GM19099 (cell line): ENCODE measurements at regions not wholly inside any gene's neighbourhood (a gene's known extent, or its start where the extent isn't known, plus 50 kb on each side); places are given as distances from the start of the nearest gene placed in this dataset.

Experiments used
- POLR2A ChIP-seq: IDR thresholded peaks from 3 replicates; pipeline ENCODE4 v1.6.1; 2011; ENCODE audit warnings: low read depth; ENCODE audit not compliant: insufficient read length; ENCODE audit errors: extremely low read depth

DNA sequence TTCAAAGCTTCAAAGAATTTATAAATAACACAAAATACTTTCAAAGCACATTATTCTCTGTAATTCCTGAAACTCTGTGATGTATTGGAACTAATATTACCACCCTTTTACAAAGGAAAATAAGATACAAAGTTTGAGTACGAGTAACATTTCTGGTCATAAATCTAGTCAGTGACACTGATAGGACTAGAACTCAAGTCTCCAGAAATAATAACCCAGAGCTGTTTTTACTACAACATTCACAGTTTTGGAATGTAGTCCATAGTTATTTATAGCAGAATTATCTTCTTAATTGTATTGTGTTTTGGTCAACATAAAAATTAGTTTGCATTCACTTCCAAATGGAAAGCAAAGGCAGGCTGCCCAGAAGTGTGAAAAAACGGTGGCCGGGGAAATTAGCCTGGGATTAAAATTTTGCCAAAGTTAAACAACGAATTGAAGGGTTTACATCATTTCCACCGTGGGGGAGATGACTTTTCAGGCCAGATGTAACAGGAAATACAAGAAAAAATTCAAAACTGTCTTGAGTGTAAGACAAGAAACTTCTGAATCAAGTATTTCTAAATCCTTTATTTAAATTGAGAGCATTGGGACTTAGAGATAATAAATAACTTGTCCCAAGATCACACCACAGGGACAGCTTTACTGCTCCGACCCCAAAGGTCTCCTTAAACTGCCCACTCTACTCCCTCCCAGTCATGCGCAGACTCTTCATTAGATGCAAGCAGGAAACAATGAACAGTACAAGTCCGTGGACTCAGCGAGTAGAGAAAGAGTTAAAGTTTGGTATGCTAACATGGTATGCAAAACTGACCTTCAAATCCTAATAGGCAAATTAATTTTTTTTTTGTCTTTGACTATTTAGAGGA, 74.3 kb upstream of the VGLL4 start:
- TF ChIP-seq POLR2A: no peak

DNA sequence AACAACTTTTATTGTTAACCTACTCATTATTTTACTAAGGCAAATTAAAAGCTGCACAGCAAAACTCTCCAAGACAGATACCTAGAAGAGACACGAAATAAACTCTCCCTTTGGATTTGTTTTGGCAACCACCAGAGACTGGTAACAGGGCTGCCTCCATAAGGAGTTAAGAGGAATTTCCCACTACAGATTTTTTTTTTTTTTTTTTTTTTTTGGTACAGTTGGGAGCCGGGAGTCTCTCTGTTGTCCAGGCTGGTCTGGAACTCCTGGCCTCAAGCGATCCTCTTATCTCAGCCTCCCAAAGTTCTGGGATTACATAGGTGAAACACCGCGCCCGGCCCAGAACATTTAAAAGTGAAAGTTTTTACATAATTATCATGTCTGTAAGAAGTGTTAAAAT, 73.6 kb upstream of the VGLL4 start:
- TF ChIP-seq POLR2A: no peak

DNA sequence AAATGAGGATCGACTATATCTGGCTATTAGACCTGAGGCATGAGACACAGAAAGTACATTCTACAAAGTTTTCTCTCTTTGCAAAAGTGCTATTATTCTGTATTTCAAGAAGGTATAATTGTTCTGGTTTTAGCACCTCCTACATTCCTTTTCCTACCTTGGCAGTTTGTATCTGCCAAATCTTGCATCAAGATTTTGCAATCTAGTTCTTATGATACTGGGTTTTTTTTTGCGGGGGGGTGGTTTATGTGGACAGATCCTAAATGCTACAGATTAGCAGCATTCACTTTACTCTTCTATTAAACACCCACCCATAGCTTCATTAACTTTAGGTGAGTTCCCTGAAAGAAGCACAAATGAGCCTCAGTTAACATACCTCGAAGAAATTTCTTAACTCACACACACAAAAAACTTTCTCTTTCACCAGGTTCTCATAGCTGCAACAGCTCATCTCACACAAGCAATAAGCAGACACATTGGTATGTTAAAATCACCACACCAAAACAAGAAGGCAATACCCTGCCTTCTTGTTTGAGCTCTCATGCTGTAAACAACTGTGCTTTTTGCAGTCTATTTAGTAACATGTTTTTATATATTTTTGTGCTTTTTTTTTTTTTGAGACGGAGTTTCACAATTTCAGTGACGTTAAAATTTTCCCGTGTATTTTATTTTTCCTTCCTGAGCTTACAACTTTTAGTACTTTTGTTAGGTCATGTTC, 73.0 kb upstream of the VGLL4 start:
- no peak for TF ChIP-seq POLR2A

DNA sequence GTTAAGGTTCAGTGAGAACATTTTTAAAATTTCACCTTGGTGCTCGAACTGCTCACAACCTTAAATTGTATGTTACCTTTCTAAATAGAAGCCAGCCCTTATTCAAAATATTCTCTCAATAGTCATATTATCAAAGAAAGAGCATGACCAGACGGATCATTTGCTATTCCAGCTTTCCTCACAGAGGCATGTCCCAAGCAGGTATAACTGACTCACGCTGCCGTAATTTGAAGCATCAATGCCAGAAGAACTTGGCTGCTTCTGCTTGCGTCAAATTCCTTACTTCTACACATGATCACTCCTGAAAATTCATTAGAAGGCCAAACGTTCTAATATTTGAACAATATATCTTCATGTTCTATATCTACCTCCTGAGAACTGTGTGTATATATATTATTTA, 69.5 kb upstream of the VGLL4 start:
- TF ChIP-seq POLR2A: no peak

DNA sequence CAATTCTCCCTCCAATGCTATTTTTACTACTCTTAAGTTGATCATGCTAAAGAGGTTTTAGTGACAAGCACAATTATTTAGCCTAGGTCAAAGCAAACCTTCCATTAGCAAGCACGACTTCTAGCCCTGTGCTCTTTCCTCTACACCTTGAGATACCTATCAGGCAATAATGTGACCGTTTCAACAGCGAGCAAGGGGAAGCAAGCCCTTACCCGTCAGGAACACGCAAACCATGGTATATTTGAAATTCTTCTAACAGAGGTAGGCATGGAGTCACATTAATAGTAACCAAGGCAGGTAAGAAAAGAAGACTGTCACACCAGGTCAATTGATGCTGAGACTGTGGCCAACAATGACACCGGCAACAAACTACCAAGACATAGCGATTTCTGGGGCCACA, 68.9 kb upstream of the VGLL4 start:
- no peak for TF ChIP-seq POLR2A

DNA sequence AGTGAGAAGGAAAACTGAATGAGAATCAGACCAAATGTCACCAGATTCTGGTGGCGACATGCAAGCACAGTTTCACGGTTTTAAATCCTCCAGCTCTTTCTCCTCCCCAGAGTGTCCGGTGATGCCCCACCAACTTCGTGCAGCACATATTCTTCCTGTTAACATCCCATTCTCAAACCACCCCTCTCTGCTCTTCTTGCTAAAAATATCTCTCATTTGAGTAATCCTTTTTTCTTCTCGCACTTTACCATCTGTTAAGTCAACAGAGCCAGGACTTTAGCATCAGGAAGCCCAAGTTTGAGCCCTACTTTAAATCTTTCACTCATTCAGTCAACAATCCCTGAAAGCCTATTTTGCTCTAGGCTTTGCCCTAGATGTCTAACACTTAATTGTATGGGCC, 68.2 kb upstream of the VGLL4 start:
- TF ChIP-seq POLR2A: no peak

DNA sequence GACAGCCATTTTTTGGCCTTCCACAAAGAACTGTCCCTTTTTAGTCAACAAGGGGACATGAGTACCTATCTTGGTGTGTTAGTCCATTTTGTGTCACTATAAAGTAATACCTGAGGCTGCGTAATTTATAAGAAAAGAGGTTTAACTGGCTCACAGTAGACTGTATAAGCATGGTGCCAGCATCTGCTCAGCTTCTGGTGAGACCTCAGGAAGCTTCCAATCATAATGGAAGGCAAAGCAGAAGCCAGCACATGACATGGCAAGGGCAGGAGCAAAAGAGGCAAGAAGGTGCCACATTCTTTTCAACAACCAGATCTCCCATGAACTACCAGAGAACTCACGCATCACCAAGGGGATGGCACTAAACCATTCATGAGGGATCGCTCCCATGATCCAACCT, 66.1 kb upstream of the VGLL4 start:
- no peak for TF ChIP-seq POLR2A

DNA sequence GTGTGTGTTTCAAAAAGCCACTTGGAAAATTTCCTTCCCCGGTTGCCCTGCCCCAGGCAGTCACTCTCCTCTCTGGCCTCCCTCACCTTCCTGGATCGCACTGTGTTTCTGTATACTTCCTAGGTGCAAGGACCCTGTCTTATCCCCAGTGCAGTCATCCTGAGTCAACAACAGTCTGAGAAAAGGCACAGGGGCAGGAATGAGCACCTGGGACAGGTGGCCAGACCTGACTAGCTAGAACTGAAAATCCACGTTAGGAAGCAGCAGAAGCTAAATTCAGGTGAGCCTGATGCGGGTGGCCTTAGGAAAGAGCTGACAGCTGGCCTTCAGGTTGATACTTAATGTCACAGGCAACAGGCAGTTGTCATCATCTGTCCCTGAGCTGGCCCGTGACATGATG, 62.9 kb upstream of the VGLL4 start:
- no peak for TF ChIP-seq POLR2A

DNA sequence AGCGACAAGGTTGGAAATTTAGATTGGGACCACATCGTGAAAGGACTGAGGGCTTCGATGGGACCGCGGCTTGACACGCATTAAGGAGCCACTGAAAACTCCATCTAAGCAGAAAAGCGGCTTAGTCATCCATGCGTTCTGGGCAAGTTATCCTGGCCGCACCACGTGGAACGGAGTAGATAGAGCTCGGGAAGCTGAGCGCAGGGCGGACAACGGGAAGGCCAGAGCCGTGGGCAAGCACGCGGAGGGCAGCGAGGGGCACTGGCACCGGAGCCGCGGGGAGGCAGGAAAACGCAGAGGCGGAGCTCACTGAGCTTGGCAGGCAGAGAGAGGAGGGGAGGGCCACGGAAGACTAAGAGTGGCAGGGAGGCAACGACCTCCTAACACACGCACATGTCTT, 61.3 kb upstream of the VGLL4 start:
- TF ChIP-seq POLR2A: no peak

DNA sequence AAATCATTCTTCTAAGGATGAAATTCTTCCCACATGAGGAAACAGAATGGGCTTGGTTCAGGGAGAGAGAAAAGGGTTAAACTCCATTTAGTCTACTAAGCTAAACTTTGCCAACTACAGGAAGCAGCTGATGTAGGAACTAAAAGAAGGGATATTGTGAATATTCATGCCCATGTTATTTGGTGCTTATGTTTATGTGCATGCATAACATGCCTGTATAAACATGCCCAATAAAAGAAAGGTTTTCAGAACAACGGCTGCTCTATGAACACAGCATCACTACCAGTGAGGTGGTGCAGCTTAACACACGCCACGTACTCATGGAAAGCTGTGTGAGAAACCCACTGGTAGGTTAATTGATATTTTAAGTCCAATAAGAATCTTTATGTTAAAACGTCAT, 59.4 kb upstream of the VGLL4 start:
- no peak for TF ChIP-seq POLR2A

DNA sequence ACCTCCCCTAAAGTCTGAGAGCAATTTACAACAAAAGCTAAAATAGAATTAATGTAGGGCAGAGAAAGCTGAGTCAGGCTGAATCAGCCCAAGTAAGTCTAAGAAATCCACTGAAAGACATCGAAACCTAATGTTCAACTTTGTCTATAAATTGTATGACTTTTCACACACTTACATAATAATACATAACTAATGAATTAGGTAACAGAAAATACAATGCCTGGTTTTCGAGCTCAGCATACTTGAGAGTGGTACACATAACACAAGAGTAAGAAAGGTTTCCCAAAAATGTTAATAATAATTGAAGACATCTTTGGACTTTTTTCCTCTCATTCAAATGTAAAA, 55.3 kb upstream of the VGLL4 start:
- no peak for TF ChIP-seq POLR2A

DNA sequence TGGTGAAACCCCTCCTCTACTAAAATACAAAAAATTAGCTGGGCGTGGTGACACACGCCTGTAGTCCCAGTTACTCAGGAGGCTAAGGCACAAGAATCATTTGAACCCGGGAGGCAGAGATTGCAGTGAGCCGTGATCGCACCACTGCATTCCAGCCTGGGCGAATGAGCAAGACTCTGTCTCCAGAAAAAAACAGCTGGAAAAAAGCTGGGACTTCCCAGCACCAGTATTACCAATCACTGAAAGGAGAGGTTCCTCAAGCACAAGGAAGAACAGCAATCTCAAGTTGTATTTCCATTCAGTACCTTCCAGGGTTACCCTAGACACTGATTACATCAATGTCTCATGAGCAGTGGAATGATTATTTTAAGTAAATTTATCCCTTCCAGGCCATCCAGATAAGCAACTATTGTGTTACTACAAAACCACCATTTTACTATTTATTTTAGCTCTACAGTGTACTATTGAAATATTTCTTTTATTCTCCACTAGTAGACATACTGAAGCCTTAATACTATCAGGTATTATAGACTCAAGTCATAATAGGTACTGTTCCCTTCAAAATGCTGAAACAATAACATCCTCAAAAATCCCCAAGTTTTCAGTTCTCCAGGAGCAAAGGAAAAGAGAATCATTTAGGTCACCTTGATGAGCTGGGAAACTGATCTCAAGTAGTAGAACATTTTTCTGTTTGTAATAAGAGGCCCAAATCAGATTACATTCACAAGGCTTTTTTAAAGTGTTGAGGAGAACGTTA, 54.8 kb upstream of the VGLL4 start:
- TF ChIP-seq POLR2A: no peak

DNA sequence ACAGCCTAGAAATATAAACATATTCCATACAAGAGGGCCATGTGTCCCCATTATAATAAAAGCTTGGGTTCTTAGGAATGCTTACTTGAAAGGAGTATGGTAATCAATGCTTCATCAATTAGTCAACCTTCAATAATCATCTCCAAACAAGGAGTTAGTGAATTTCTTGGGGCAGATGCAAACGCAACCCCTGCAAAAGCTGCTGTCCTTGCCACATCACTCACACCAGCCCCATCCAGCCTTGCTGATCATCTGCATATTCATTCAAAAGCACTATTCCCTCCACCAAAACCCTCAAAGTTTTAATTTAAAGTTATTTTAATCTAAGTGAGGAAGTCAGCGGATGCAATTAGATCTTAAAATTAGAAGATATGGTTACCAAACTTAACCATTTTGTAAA, 54.0 kb upstream of the VGLL4 start:
- no peak for TF ChIP-seq POLR2A

DNA sequence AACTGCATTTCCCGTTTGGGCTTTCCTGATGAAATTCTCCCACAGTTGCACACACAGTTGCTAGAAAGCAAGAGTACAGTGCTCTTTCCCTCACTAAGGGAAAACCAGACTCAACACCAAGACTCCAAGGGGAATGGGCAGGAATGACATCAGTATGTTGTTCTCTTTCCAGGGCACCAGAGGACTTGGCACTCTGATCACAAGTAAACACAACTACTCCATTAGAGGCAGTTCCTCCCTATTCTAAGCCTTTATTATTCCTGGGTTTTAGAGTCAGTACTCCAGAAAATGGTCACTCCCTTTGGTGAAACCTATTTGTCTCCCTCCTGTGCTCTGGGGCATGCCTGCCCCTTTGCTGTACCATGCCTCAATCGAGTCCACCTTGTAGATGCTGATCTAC, 52.3 kb upstream of the VGLL4 start:
- no peak for TF ChIP-seq POLR2A
